ENCODE measurements at regions not wholly inside any gene's neighbourhood (a gene's known extent, or its start where the extent isn't known, plus 50 kb on each side); places are given as distances from the start of the nearest gene placed in this dataset.

DNA sequence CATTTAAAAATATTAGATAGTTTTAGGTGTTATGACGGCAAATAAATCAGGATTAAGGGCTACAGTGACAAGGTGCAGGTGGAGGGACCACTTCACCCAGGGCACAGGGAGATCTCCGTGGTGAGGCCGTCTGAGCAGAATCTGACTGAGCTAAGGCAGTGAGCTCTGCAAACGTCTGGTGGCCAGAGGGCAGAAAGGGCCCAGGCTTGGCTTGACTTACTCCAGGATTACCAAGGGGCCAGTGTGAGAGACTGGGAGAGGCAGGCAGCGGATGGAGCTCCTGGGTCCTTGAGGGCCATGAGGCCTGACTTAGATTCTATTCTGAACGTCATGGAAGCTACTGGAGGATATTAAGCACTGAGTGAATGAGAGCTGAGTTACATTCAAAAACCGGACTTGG, 125.9 kb upstream of the B3GAT1 start:
- no peak for DNase-seq

DNA sequence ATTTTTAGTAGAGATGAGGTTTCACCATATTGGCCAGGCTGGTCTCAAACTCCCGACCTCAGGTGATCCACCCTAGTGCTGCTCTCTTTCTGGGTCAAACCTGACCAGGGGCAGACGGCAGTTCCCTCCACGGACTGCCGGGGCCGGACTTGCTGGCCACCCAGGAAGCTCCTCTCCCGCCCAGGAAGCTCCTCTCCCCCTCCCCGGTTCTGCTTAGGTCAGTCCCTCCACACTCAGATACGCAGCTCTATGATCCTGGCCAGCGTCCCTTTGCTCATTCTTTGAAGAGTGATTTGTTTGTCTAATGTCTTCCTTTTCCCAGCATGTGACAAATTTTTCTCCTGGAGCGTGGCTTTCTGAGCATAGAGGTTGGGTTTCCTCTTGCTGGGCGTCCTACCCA, 125.3 kb upstream of the B3GAT1 start:
- DNase-seq, result no peak

DNA sequence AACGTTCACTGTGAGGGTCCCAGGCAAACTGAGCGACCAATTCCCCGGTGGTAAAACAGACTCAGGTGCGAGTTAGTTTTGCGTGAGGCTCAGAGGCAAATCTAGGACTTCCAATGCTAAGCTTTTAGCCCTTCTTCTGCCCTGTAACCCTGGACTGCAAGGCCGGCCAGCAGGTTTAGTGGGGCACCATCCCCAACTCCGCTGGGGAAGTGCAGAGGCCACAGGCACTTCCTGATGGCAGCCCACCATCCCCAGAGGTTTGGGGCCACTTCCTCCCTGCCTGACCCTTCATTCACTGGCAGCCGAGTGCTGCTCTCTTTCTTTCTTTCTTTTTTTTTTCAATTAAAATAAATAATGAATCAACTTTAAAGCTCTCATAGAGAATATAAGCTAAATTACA, 124.6 kb upstream of the B3GAT1 start:
- DNase-seq, result no peak

DNA sequence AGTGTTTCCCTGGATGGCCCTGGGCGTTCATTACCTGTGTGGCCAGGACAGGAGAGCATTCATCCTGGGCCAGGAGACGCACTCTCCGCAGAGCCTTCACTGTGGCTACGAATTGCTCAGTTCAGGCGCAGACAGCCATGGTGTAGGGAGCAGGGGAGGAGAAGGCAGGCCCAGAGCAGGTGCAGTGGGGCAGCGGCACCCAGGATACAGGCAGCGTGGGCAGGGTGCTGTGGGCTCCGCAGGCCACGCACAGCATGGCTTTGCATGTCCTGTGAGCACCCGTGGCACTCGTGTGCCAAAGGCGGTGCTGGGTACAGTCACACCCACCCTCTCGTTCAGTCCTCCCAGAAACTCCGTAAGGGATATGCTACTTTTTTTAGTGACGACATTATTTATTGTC, 124.2 kb upstream of the B3GAT1 start:
- DNase-seq, result no peak

DNA sequence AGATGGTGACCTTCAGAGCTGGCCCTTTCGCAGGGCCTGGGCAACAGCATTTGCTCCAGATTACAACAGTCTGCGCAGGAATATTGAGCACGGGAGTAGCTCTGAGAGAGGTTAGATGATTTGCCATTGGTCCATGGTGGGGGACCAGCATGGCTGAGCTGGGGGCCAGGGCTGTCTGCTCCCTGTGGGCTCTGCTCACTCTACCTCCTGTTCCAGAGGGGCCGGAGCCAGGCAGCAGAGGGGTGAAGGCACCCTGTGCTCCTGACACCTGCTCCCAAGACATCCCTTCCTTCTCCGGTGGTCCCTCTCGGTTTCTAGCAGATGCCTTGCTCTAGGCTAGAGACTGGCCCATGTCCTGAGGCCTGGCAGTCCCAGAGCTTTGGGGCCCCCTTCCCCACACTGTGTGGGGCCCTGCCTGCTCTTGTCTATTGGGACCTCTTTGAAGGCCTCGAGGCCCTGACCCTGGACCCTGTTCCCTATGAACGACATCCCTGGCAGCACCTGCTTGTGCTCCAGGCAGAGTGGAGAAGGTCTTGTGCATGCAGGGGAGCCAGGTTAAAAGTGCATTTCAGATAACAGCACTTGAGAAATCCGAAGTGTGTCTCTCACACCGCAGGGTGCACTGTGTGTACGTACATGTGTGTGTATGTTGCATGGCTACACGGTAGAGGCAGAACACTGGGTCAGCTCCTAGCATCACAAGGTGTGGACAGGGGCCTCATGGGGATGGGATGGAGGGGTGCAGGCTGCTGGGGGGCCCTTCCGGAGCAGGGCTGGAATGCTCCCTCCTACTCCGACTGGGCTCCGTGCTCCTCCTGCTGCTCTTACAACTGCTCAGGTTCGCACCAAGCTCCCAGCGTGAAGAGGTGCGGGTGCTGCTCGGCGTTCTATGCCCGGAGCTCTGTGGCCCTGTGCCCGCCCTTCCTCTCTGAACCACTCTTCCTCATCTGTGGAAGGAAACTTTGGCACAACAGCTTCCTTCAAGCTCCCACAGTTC, 123.3 kb upstream of the B3GAT1 start:
- DNase-seq, result no peak

DNA sequence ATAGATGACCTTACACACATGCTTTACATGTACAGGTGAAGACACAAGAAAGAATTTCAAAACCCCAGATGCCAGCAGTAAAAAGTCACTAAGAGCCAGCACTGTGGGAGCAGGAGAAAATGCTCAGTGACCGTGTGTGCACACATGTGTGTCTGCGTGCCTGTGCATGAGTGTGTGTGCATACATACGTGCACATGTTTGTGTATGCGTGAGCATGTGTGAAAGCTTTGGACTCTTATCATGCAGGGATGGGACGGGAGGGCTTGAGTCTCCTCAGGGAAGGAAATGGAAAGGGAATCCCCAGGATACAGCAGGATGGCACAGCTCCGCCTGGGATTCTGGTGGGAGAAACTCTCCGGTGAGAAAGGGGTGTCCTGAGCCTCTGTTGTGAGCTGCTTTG, 121.5 kb upstream of the B3GAT1 start:
- DNase-seq, result no peak

GRCh38 chr11:134532921-134533421, 120.9 kb upstream of the B3GAT1 start:
- DNase-seq, result no peak

- DNase-seq, result no peak
These were observed 120.3 kb upstream of the B3GAT1 start for GRCh38 chr11:134532131-134532920.

- no peak for DNase-seq
These were observed 119.5 kb upstream of the B3GAT1 start for GRCh38 chr11:134531327-134532130.

DNA sequence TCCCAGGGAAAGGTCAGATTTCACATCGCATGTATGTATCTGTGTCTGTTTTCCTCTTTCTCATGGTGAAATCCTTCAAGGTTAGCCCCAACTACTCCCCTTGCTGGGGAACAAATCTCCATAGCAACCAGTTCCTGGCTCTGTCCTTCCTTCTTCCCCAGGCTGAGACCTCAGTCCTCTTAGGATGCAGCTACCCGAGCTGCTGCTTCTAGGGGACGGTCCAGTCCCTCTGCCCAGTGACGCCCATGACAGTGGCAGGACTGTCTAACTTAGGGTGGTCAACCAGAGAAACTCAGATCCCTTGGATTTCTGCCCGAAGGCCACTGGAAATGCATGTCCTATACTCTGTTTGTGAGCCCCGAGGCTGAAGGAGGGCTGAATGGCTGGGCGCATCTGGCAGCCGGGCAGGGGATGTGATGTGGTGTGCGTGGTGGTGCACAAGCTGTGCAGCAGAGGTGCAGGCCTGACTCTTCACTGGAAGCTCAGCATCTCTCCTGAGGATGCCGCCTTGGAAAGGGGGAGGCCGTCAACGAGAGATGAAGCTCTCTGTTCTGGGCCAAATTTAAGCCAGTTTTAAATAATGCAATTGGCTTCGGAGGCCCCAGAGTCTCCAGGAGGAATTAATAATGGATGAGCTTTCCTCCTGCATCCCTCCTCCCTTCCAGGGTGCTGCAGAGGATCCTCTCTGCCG, 118.7 kb upstream of the B3GAT1 start:
- no peak for DNase-seq

- DNase-seq, result no peak
These were observed 117.4 kb upstream of the B3GAT1 start for GRCh38 chr11:134529212-134530096.

- no peak for DNase-seq
These were observed 116.4 kb upstream of the B3GAT1 start for GRCh38 chr11:134528453-134528852.

DNA sequence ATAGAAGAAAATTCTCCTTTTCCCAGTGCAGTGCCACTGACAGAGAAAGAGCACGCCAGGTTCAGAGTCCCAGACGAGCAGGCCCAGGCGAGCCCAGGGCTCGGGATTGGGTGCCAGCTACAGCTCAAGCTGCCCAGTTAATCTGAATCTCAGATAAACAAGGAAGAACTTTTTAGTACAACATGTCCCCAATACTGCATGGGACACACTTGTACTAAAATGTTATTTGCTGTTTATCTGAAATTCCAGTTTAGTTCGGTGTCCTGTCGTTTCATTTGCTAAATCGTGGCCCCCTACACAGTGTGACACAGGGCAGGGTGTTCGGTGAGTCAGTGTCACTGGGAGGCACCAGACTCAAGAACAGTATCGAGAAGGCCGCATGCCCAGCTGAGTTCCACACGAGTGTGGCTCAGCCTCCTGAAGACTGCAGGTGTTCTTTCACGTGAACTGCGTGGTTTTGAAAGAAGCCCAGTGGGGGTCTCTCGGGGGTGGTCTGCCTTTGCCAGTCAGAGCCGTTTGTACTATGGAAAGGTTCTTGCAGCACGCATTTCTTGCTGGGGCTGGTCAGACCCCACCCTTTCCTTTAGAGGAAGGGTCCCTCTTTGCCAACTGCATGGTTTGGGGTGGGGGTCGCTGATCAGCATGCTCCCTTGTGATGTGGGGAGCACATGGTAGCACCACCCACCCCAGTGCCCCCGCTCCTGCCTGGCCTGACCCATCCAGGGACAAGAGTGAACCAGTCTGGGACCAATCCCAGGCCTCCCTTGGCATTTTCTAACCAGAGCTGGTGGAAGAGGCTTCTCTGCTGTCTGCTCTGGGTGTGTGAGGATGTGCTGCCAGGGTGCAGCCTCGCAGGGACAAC, 115.6 kb upstream of the B3GAT1 start:
- DNase-seq, result no peak

- DNase-seq, result no peak
These were observed 113.1 kb upstream of the B3GAT1 start for GRCh38 chr11:134524896-134525845.

- DNase-seq, result no peak
These were observed 112.2 kb upstream of the B3GAT1 start for GRCh38 chr11:134524201-134524600.

- DNase-seq, result no peak
These were observed 110.9 kb upstream of the B3GAT1 start for GRCh38 chr11:134522782-134523570.

DNA sequence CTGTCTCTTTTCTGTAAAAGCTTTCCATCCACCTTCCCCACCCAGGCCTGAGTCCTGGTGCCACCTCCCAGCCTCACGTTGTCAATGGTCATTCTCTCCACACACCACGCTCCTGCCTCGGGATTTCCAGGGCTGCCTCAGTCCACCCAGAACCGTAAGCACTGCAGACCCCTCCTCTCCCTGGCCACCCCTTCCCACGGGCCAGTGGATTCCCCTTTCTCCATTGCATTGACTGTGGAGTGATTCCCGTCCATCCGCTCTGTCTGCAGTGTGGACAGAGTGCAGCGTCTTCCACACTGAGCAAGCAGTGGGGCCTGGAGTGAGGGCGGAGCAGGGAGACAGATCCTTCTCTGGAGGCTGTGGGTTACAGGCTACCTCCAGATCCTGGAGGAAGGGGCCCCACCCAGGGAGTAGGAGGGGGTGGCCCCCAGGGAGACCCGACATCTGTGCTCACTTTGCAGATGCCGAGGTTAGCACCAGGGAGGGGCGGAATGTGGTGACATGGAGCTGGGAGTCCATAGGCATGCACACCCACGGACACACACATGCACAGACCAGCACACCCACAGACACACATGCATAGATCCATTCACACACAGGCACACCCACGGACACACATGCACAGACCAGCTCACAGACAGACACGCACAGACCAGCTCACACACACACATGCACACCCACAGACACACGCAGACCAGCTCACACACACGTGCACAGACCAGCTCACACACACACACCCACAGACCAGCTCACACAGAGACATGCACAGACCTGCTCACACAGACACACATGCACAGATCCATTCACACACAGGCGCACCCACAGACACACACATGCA, 109.6 kb upstream of the B3GAT1 start:
- no peak for DNase-seq

Data from CD4-positive, alpha-beta T cell treated with Interleukin-21 for 1 hour (primary cell).